ENCODE measurements at regions not wholly inside any gene's neighbourhood (a gene's known extent, or its start where the extent isn't known, plus 50 kb on each side); places are given as distances from the start of the nearest gene placed in this dataset.

DNA sequence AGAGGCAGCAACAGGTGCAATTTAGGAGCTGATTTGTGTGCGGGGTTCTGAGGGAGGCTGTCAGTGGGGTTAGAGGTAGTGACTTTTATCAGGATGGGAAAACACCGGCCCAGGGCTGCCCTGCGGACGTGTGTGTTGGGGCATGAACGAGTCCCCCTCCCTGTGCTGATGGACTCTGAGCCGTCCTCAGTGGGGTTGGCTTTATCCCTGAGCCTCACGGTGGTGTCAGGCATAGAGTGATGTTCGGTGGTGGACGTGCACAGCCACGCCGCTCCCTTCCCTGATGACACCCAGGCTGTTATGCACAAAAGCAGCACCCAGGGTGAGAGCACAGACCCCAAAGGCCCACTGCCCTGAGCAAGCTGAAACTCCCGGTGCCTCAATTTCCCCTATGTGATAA, 809.1 kb downstream of the BRD1 start:
- no peaks in the 10 kb centered on the region for H3K36me3 Mint-ChIP-seq (ENCODE audit: low read depth)
- peaks cover 24% of the 10 kb centered on the region for H3K27me3 Mint-ChIP-seq (ENCODE audit: low read depth)
- H3K27ac Mint-ChIP-seq: no peak overlapping the region
- peaks cover 6% of the 10 kb centered on the region for H3K4me1 Mint-ChIP-seq
- no peaks in the 10 kb centered on the region for H3K9me3 Mint-ChIP-seq
- no peak overlapping the region for H3K4me3 Mint-ChIP-seq
- TF ChIP-seq, protein P1, sequence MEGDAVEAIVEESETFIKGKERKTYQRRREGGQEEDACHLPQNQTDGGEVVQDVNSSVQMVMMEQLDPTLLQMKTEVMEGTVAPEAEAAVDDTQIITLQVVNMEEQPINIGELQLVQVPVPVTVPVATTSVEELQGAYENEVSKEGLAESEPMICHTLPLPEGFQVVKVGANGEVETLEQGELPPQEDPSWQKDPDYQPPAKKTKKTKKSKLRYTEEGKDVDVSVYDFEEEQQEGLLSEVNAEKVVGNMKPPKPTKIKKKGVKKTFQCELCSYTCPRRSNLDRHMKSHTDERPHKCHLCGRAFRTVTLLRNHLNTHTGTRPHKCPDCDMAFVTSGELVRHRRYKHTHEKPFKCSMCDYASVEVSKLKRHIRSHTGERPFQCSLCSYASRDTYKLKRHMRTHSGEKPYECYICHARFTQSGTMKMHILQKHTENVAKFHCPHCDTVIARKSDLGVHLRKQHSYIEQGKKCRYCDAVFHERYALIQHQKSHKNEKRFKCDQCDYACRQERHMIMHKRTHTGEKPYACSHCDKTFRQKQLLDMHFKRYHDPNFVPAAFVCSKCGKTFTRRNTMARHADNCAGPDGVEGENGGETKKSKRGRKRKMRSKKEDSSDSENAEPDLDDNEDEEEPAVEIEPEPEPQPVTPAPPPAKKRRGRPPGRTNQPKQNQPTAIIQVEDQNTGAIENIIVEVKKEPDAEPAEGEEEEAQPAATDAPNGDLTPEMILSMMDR (IDR thresholded peaks at IDR 0.05; ENCODE audit: unreplicated experiment in 3 of 3): no peak

DNA sequence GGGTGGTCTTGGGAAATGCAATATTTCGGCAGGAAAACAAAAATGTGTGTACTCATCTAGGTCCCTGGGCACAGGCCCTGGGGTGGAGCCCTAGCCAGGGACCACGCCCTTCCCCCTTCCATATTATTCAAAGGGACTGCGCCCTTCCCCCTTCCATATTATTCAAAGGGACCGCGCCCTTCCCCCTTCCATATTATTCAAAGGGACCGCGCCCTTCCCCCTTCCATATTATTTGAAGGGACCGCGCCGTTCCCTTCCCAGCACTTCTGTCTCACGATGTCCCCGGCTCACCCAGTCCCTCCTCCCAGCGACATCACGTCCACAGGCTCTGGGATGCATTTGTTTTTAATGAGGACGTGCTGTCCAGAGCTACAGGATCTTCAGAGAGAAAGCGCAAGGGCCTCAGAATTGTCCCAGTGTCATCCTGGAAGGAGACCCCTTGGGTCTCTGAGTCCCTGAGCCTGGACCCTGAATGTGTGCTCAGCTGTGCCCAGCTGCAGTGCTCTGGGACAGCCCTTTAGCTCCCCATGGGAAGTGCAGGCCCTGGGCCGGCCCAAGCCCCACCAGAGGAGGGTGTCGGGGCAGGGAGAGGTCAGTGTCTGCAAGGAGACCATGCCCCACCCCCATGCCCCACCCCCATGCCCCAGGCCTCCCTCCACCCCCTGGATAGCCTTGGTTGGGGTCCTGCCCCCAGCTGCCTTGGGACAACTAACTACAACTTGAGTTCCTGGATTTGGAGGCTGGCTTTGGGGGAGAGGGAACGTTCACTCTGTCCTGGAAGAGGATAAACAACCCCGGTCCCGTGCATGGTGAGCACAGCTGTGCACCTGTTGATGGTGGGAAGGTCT, 810.0 kb downstream of the BRD1 start:
- Mint-ChIP-seq H3K27me3 (ENCODE audit: low read depth) (peaks cover 19% of the 10 kb centered on the region), H3K4me1 (peaks cover 11% of the 10 kb centered on the region), H3K4me3 (no peak overlapping the region), H3K9me3 (no peaks in the 10 kb centered on the region), H3K27ac (no peak overlapping the region), H3K36me3 (ENCODE audit: low read depth) (no peaks in the 10 kb centered on the region)
- TF ChIP-seq, protein P1 (IDR thresholded peaks at IDR 0.05; ENCODE audit: unreplicated experiment in 3 of 3): no peak

DNA sequence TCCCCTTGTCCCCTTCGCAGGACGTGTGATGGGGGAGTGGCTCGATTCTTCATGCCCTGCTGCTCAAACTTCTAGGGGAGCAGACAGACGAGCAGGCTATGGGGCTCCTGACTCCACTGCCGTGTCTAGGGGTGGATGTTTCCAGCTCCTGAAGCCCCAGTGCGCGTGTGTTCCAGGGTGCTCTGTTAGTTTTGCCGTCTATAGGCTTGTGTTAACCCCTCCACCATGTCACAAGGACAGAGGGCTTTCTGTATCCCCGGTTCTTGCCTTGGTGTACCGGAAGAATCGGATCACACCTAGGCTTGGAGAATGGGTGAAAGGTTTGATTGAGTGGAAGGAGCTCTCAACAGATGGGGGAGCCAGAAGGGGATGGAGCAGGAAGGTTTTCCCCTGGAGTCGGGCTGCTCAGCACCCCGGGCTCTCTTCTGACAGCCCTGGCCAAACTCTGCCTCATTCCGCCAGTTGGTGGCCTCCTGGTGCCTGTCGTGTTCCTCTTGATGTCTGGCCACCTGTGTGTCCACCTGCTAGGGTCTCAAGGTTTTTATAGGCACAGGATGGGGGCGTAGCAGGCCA, 810.7 kb downstream of the BRD1 start:
- H3K9me3 Mint-ChIP-seq: no peaks in the 10 kb centered on the region
- no peak overlapping the region for H3K27ac Mint-ChIP-seq
- H3K27me3 Mint-ChIP-seq (ENCODE audit: low read depth): peaks cover 21% of the 10 kb centered on the region
- H3K4me3 Mint-ChIP-seq: no peak overlapping the region
- TF ChIP-seq, protein P1 (IDR thresholded peaks at IDR 0.05; ENCODE audit: unreplicated experiment in 3 of 3): no peak
- no peaks in the 10 kb centered on the region for H3K36me3 Mint-ChIP-seq (ENCODE audit: low read depth)
- peaks cover 13% of the 10 kb centered on the region for H3K4me1 Mint-ChIP-seq

DNA sequence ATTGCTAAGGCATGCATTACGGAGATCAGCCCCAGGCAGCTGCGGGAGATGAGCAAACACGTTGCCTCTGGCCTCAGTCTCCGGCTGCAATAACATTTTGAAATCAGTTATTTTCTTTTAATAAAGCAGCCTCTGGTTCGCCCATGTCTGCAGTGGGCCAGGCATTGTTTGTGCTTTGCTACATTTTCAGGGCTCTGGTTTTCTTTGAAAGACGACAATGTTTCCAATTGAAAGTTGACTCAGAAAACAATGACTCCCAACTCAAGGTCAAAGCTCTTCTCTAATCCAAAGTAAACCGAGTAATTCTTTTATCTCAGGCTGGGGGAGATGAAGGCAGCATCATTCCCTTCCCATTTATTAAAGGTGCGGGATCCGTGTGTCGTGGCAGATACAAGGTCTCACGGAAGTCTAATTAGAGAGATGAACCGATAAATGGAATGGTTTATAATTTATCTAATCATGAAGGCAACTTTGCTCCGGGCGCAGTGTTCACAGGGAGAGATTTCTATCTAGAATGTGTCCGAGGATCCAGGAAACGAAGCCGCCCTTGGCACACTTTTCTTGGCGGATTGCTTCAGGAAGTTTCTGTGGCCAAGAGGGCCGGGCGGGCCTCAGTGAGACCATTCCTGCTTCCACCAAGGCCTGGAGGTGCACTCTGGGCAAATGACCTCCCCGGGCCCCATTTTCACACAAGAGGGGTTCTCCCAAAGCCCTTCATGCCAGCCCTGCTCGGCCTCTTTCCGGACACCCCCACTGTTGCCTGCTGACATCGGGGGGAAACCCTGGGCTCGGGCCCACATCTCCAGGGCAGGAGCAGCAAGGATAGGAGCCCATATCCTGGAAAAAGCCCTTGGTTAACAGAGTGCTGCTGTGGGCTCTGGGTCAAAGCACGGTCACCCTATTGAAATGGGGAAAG, 811.4 kb downstream of the BRD1 start:
- Mint-ChIP-seq H3K4me1 (peaks cover 13% of the 10 kb centered on the region), H3K36me3 (ENCODE audit: low read depth) (no peaks in the 10 kb centered on the region), H3K27me3 (ENCODE audit: low read depth) (peaks cover 24% of the 10 kb centered on the region), H3K9me3 (no peaks in the 10 kb centered on the region), H3K4me3 (no peak overlapping the region), H3K27ac (no peak overlapping the region)
- TF ChIP-seq, protein P1 (IDR thresholded peaks at IDR 0.05; ENCODE audit: unreplicated experiment in 3 of 3): no peak

DNA sequence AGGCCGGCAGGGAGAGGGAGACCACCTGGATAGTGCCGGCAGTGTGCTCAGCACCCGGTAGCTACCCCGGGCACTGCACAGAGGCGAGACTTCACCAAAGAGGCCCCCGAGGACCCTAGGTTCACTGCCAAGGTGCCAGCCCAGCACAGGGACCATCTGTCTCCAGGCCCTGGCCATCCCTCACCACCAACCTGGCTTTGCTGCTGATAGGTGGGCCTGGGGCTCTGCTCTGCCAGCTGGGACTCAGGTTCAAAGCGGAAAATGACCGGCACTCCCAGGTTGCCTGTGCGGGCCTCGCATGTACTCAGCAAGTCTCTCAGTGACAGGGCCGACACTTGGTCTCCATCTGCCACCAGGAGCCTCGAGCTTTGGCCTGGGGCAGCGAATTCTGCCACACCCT, 812.2 kb downstream of the BRD1 start:
- Mint-ChIP-seq H3K4me3 (no peak overlapping the region), H3K27ac (no peak overlapping the region), H3K9me3 (no peaks in the 10 kb centered on the region), H3K27me3 (ENCODE audit: low read depth) (peaks cover 31% of the 10 kb centered on the region), H3K4me1 (peaks cover 13% of the 10 kb centered on the region), H3K36me3 (ENCODE audit: low read depth) (no peaks in the 10 kb centered on the region)
- TF ChIP-seq, protein P1 (IDR thresholded peaks at IDR 0.05; ENCODE audit: unreplicated experiment in 3 of 3): no peak

Measured in nephron (organoid).